ENCODE measurements at regions not wholly inside any gene's neighbourhood (a gene's known extent, or its start where the extent isn't known, plus 50 kb on each side); places are given as distances from the start of the nearest gene placed in this dataset.

- TF ChIP-seq POLR2AphosphoS5 (IDR thresholded peaks at IDR 0.05; ENCODE audit: low read depth, low read length) (no peak), MAFK (IDR thresholded peaks at IDR 0.05; ENCODE audit: low read depth, low read length) (no peak), CTCF (IDR thresholded peaks at IDR 0.05; ENCODE audit: control extremely low read depth in 1 of 3, insufficient read depth in 1 of 3, low read depth in 1 of 3, low read length in 3 of 3) (no peak), PHF8 (conservative IDR thresholded peaks at IDR 0.05; ENCODE audit: low read depth, low read length) (no peak)
Observed at GRCh38 chr20:4502756-4503155, 183.5 kb upstream of the PRNP start.

All from H1 (cell line).